Ramos (cell line): ENCODE measurements at regions not wholly inside any gene's neighbourhood (a gene's known extent, or its start where the extent isn't known, plus 50 kb on each side); places are given as distances from the start of the nearest gene placed in this dataset.

ENCODE experiments used
- in situ Hi-C: fragments of 300-500 bp; cut with MboI; formaldehyde crosslinking; loops from one replicate; pipeline ENCODE4 v1.14.3; 2022; ENCODE audit warnings: low sequenced_read_pairs; ENCODE audit not compliant: unreplicated experiment

GRCh38 chr11:116281173-116282160 lies 491.3 kb downstream of the BUD13 start:
- in situ Hi-C loops = loop anchor here (25.0 kb wide), 1 partner anchor 944 kb away; no protein-coding TSS in a partner anchor

GRCh38 chr11:116279511-116279910 lies 493.3 kb downstream of the BUD13 start:
- in situ Hi-C loops = loop anchor here (25.0 kb wide), 1 partner anchor 942 kb away; no protein-coding TSS in a partner anchor

DNA sequence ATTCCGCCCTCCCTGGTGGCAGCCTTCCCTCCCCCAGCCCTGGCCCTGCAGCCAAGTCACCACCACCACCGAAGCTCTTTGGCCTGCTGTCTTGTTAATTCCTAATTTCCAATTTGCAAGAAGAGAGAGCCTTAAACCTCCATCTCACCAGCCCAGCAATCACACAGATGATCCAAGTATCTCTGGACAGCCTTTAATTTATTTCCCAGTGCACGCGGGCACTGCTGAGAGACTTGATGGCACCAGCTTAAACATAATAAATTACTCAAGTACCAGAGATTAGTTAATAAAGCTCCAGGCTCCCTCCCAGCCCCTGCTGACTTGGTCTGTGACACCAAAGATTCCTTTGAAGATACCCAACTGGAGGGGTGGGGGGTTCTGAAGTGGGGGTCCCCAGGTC lies 494.7 kb downstream of the BUD13 start:
- in situ Hi-C loops = loop anchor here (25.0 kb wide), 1 partner anchor 941 kb away; no protein-coding TSS in a partner anchor

GRCh38 chr11:116276051-116277044 lies 496.4 kb downstream of the BUD13 start:
- in situ Hi-C loops = loop anchor here (25.0 kb wide), 1 partner anchor 939 kb away; no protein-coding TSS in a partner anchor

DNA sequence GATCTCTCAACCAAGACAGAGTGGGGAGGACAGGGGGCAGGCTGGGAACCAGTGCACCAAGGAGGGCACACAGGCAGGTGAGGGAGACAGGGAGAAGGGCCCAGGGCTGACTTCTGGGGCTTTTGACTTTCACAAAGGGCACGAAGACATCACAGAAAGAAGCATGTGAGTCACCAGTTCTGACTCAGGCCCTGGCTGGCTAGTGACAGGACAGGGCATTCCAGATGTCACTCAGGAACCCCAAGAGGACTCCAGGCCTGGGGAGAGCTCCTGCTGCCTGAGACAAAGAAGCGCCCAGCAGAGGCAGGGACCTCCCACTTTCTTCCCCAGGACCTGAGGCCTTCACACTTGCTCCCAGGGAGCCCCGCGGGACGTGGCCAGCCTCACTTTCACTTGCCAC lies 497.2 kb downstream of the BUD13 start:
- in situ Hi-C loops = loop anchor here (25.0 kb wide), 1 partner anchor 938 kb away; no protein-coding TSS in a partner anchor

GRCh38 chr11:116274521-116274920 lies 498.3 kb downstream of the BUD13 start:
- in situ Hi-C loops = no loop called here

DNA sequence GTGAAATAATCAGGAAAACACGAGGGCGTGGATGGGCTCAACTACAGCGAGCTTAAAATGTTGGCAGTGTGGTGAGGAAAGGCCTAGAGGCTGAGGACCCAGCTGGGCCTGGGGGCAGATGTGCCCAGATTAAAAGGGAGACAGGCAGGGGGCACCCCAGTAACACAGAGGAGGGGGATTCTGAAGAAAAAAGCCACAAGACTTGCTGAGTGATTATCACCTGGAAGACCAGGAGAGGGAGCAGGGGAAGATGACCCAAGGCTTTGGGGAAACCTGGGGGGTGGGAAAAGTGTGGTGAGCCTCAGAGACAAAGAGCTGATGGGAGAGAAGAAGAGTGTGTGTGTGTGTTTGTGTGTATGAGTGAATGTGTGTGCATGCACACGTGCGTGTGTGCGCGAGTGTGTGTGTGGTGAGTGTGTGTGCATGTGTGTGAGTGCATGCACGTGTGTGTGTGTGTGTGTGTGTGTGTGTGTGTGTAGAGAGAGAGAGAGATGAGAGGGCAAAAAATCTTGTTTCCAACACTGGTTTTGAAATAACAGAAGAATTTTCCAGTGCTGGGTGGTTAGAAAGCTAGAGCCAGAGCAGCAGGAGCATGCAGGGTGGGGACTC lies 500.5 kb downstream of the BUD13 start:
- in situ Hi-C loops = no loop called here

DNA sequence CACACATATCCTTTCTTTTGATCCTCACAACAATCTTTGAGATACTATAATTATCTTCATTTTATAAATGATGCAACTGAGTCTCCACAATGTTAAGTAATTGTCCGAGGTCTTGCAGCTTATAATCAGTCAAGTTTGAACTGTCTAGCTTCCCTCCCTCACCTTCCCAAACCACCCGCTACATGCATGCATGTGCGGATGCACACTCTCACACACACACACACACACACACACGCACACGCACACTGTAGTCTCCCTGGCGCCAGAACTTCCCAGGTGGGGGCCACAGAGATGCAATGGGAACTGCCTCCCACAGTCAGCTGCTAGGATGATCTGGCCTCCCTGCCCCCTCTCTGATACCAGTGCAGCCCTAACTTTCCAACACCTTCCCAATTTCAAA lies 501.3 kb downstream of the BUD13 start:
- in situ Hi-C loops = no loop called here

DNA sequence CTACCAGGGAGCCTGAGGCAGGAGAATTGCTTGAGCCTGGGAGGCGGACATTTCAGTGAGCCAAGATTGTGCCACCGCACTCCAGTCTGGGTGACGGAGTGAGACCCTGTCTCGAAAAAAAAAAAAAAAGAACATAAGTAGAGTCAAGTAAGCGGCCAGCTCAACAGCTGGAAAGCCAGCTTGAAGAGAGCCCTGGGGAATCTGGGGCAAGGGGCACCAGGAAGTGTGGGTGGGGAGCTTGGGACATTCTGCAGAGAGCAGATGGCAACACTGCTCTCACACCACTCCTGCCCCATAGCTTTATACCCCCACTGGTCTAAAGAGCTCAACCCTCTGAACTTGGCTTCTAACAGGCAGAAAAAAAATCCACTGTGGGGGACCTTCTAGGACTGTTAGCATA lies 505.6 kb downstream of the BUD13 start:
- in situ Hi-C loops = no loop called here

- in situ Hi-C loops = no loop called here
These were observed 509.0 kb downstream of the BUD13 start for GRCh38 chr11:116263770-116264169.

- in situ Hi-C loops = no loop called here
These were observed 509.8 kb downstream of the BUD13 start for GRCh38 chr11:116263019-116263418.

GRCh38 chr11:116262370-116262769 lies 510.4 kb downstream of the BUD13 start:
- in situ Hi-C loops = no loop called here

DNA sequence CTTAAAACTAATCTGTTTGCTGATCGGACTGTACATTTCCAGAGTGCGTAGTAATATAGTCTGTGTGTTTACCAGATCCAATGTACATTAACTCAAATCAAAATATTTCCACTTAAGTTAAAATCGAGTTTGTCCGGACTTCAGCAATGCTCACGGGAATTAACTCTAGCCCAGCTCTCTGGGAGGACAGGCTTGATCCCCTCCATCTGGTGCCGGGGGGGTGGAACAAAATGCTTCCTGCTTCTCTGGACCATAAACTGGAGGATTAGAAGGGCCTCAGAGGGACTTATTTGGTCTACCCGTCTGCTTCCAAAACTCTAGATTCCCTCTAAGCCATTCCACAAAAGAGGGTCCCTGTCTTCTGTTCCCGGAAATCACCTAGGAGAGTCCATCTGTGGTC lies 511.2 kb downstream of the BUD13 start:
- in situ Hi-C loops = no loop called here

GRCh38 chr11:116258821-116259220 lies 514.0 kb downstream of the BUD13 start:
- in situ Hi-C loops = no loop called here

GRCh38 chr11:116257883-116258282 lies 514.9 kb downstream of the BUD13 start:
- in situ Hi-C loops = no loop called here

- in situ Hi-C loops = no loop called here
These were observed 515.7 kb downstream of the BUD13 start for GRCh38 chr11:116257092-116257491.

- in situ Hi-C loops = no loop called here
These were observed 516.6 kb downstream of the BUD13 start for GRCh38 chr11:116256215-116256614.

DNA sequence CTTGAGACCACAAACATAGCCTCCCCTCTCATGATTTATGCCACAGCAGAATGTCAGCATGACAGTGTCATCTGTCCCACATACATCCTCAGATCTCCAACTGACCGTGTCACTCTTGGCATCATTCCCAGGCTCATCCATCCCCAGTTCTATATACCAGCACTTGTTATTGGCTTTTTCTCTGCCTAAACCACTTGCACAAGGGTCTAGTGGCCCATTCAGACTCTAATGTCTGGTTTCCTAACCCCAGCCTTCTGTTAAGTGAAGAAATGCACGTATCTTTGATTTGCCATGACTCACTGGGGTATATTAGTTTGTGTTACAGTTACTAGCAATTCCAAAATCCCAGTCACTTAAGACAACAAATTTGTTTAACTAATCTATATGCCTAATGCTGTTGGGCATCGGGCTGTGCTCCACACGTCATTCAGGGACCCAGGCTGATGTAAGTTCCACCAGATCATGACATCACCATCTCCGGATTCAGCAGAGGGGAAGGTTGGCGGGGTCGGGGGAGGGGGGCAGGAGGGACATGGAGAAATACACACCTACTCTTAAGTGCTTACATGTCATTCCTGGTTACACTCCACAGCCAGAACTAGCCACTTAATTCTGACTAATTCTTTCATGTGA lies 517.4 kb downstream of the BUD13 start:
- in situ Hi-C loops = no loop called here

- in situ Hi-C loops = no loop called here
These were observed 522.6 kb downstream of the BUD13 start for GRCh38 chr11:116250155-116250554.

DNA sequence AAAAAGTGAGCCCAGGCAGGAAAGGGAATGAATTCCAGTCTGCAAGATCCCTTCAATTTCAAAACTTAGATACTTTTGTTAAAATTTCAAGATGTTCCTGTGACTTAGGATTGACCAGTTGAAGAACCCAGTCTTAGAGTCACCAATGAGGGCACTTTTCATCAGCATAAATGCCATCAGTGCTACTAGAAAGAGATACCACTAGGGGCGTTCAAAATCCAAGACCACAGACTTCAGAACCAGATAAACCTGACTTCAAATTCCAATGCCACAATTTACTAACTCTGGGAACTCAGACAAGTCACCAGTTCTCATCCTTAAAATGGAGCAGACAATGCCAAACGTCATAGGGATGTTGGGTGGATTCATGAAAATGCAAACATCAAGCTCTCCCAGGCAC lies 523.2 kb downstream of the BUD13 start:
- in situ Hi-C loops = no loop called here
